Activated B cell treated with CpG ODN at 0.5 μM for 24 hours (primary cell): ENCODE measurements at regions not wholly inside any gene's neighbourhood (a gene's known extent, or its start where the extent isn't known, plus 50 kb on each side); places are given as distances from the start of the nearest gene placed in this dataset.
"Not testable (repeated sequence)": the region's sequence is repeated elsewhere in the genome, so short reads cannot be mapped to it uniquely, and the experiment has no call there.

ENCODE experiments used
- ATAC-seq: fragments of 200-7000 bp; cut with Tn5 transposase; one replicate; pipeline ENCODE4 v1.10.0; 2021; ENCODE audit warnings: low read depth, mild to moderate bottlenecking, moderate library complexity
- CTCF ChIA-PET: fragments of 350-600 bp; sonication (Branson Sonifier 250); formaldehyde crosslinking; loops from one replicate; lab custom pipeline; 2021; ENCODE audit warnings: antibody characterized with exemption; lab: Charles Lee
- POLR2A ChIA-PET: fragments of 350-600 bp; sonication (Branson Sonifier 250); formaldehyde crosslinking; loops from one replicate; lab custom pipeline; 2021; ENCODE audit warnings: antibody characterized with exemption; lab: Charles Lee
- DNase-seq: peaks from one replicate; pipeline ENCODE4 v3.0.0; 2022
- H3K27ac Mint-ChIP-seq: one replicate; pipeline ENCODE4 v1.8.0; 2020; ENCODE audit warnings: mixed read lengths
- H3K27me3 Mint-ChIP-seq: one replicate; pipeline ENCODE4 v1.8.0; 2021; ENCODE audit warnings: mixed read lengths
- H3K36me3 Mint-ChIP-seq: one replicate; pipeline ENCODE4 v1.8.0; 2021; ENCODE audit warnings: low read depth, mixed read lengths
- H3K4me1 Mint-ChIP-seq: one replicate; pipeline ENCODE4 v1.8.0; 2021; ENCODE audit warnings: mixed read lengths
- H3K4me3 Mint-ChIP-seq: one replicate; pipeline ENCODE4 v1.8.0; 2020; ENCODE audit warnings: mild to moderate bottlenecking, mixed read lengths
- H3K9me3 Mint-ChIP-seq: one replicate; pipeline ENCODE4 v1.8.0; 2020; ENCODE audit warnings: mixed read lengths
- CTCF ChIP-seq: fragments of 200-600 bp; IDR thresholded peaks from one replicate; pipeline ENCODE4 v1.8.0; 2022; ENCODE audit warnings: antibody characterized with exemption, mild to moderate bottlenecking
- intact Hi-C: fragments of 100-400 bp; cut with micrococcal nuclease; formaldehyde crosslinking; loops from one replicate; pipeline ENCODE4 v1.15.1; 2024

DNA sequence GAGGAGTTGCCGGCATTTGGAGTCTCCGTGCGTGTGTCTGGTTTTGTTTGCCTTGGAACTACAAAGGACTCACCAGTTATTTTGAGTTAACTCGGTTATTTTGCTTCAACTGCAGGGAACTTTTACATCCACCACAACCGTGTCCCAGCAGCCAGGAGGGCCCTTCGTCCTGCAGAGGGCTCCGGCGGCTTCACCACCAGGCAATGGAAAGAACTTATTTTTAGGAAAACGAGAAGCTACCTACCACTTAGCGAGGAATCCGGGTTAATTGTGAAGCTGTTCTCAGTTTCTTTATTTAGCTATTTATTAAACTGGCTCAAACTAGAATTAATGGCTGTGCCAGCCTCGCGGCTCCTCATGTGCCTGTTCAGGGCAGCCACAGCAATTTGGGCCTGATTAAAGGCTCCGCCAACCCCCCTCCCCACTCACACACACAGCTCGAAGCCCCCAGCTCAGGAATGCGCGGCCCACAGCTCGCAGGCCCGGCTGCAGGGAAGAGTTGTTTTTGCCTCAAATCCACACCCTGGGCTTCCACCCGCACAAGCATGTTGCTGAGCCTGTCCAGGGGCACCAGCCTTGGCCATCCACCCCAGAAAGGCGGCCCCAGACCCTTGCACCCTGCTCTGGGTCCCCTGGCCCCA is 55.9 kb upstream of the FGF3 start:
- Mint-ChIP-seq H3K4me3 (no peak overlapping the region), H3K36me3 (no peaks in the 10 kb centered on the region), H3K9me3 (no peaks in the 10 kb centered on the region), H3K27ac (no peak overlapping the region), H3K27me3 (no peaks in the 10 kb centered on the region), H3K4me1 (no peaks in the 10 kb centered on the region)
- CTCF ChIA-PET, result no interaction called here
- no peak for TF ChIP-seq CTCF
- intact Hi-C loops, result no loop called here
- POLR2A ChIA-PET, result no interaction called here
- DNase-seq (peak; percentile 7), ATAC-seq (no peak)

DNA sequence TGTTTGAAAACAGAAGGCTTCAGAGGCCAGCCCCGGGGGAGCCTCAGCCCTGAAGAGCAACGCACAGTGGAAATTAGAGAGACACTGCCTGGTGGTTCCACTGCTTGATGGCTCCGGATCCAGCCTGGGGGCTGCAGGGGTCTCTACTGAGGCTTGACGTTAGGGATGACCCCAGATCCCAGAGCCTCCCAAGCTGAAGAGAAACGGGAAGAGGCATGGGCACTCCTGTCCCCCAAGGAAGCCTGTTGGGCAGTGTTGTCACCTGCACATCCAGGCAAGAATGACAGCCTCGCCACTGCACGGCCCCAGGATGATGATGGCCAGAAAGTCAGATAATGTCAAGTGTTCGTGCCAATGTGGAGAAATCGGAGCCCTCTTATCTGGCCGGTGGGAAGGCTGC is 56.8 kb upstream of the FGF3 start:
- Mint-ChIP-seq H3K4me3 (no peak overlapping the region), H3K27ac (no peak overlapping the region), H3K27me3 (no peaks in the 10 kb centered on the region), H3K4me1 (no peaks in the 10 kb centered on the region), H3K36me3 (no peaks in the 10 kb centered on the region), H3K9me3 (no peaks in the 10 kb centered on the region)
- TF ChIP-seq CTCF, result no peak
- peak; percentile 4 for DNase-seq
- intact Hi-C loops, result no loop called here
- CTCF ChIA-PET, result no interaction called here
- no peak for ATAC-seq
- POLR2A ChIA-PET, result no interaction called here

DNA sequence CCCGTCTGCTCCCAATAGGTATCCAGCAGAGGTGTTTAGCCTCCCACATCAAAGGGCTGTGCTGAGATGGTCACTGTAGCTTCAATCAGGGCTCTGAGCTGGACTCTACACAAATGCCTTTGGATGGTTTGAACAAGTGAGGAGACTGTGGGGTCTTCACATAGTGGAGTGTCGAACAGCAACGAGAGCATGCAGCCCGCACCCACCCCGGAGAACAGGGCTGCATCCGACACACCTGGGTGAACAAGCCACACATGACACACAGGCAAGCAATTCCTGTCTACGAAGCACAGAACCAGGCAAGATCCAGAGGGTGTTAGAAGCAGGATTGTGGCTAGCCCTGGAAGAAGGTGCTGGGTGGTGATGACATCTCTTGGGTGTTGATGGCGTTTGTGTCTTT is 58.0 kb upstream of the FGF3 start:
- ChIA-PET CTCF (no interaction called here), POLR2A (no interaction called here)
- Mint-ChIP-seq H3K9me3 (no peaks in the 10 kb centered on the region), H3K36me3 (no peaks in the 10 kb centered on the region), H3K27ac (no peak overlapping the region), H3K4me1 (no peaks in the 10 kb centered on the region), H3K27me3 (peaks cover 1% of the 10 kb centered on the region), H3K4me3 (no peak overlapping the region)
- no peak for TF ChIP-seq CTCF
- intact Hi-C loops, result no loop called here
- ATAC-seq, result no peak
- DNase-seq, result peak; percentile 1

- CTCF ChIA-PET, H3K4me3 Mint-ChIP-seq, H3K27ac Mint-ChIP-seq, H3K4me1 Mint-ChIP-seq, H3K36me3 Mint-ChIP-seq, POLR2A ChIA-PET, intact Hi-C loops, H3K9me3 Mint-ChIP-seq, ATAC-seq, H3K27me3 Mint-ChIP-seq: not testable (repeated sequence)
- peak; percentile 2 for DNase-seq
Observed at GRCh38 chr11:69877704-69878103, 58.5 kb upstream of the FGF3 start.

GRCh38 chr11:69878144-69878883 is 59.1 kb upstream of the FGF3 start:
- ATAC-seq (no peak), DNase-seq (peak; percentile 7)
- no peaks in the 10 kb centered on the region for H3K36me3 Mint-ChIP-seq
- H3K9me3 Mint-ChIP-seq, result no peaks in the 10 kb centered on the region
- CTCF ChIA-PET, result no interaction called here
- TF ChIP-seq CTCF, result no peak
- intact Hi-C loops, result no loop called here
- no peaks in the 10 kb centered on the region for H3K4me1 Mint-ChIP-seq
- peaks cover 1% of the 10 kb centered on the region for H3K27me3 Mint-ChIP-seq
- H3K27ac Mint-ChIP-seq, result no peak overlapping the region
- POLR2A ChIA-PET, result no interaction called here
- H3K4me3 Mint-ChIP-seq, result no peak overlapping the region
